ENCODE measurements at regions not wholly inside any gene's neighbourhood (a gene's known extent, or its start where the extent isn't known, plus 50 kb on each side); places are given as distances from the start of the nearest gene placed in this dataset.

GRCh38 chr12:82099216-82099615 is 259.0 kb downstream of the CCDC59 start:
- Histone ChIP-seq H3K27ac (no peak overlapping the region), H3K27me3 (no peaks in the 10 kb centered on the region), H3K4me1 (replicated peaks in 1 of 2) (no peaks in the 10 kb centered on the region), H3K4me3 (no peak overlapping the region), H3K36me3 (replicated peaks in 1 of 2) (no peaks in the 10 kb centered on the region), H3K9me3 (replicated peaks in 1 of 3) (no peaks in the 10 kb centered on the region)
- intact Hi-C loops (cut with DNase I), result no loop called here
- TF ChIP-seq CTCF (IDR thresholded peaks at IDR 0.05) (no peak), POLR2A (IDR thresholded peaks at IDR 0.05) (no peak)
- no peak for DNase-seq

- no peaks in the 10 kb centered on the region for H3K9me3 ChIP-seq (replicated peaks in 1 of 3)
- H3K27me3 ChIP-seq, result no peaks in the 10 kb centered on the region
- DNase-seq, result no peak
- H3K27ac ChIP-seq, result no peak overlapping the region
- no peak for TF ChIP-seq POLR2A (IDR thresholded peaks at IDR 0.05)
- TF ChIP-seq CTCF (IDR thresholded peaks at IDR 0.05), result no peak
- no peak overlapping the region for H3K4me3 ChIP-seq
- WGBS, 4 donors, result 17 to 26% (median 25%) methylated on average over 1 of the region's 1 CpG
- H3K36me3 ChIP-seq (replicated peaks in 1 of 2), result no peaks in the 10 kb centered on the region
- intact Hi-C loops (cut with DNase I), result no loop called here
- H3K4me1 ChIP-seq (replicated peaks in 1 of 2), result no peaks in the 10 kb centered on the region
Observed at GRCh38 chr12:82097877-82098276, 260.3 kb downstream of the CCDC59 start.

- Histone ChIP-seq H3K4me1 (replicated peaks in 1 of 2) (no peaks in the 10 kb centered on the region), H3K9me3 (replicated peaks in 1 of 3) (no peaks in the 10 kb centered on the region), H3K27me3 (no peaks in the 10 kb centered on the region), H3K36me3 (replicated peaks in 1 of 2) (no peaks in the 10 kb centered on the region), H3K4me3 (no peak overlapping the region), H3K27ac (no peak overlapping the region)
- intact Hi-C loops (cut with DNase I), result no loop called here
- 33 to 84% (median 82%) methylated on average over 1 of the region's 1 CpG for WGBS, 4 donors
- no peak for DNase-seq
- TF ChIP-seq POLR2A (IDR thresholded peaks at IDR 0.05), result no peak
Observed at GRCh38 chr12:82097438-82097837, 260.7 kb downstream of the CCDC59 start.

- no peaks in the 10 kb centered on the region for H3K27me3 ChIP-seq
- WGBS, 4 donors, result 73 to 89% (median 84%) methylated on average over 1 of the region's 1 CpG
- H3K4me3 ChIP-seq, result no peak overlapping the region
- no peak for DNase-seq
- H3K4me1 ChIP-seq (replicated peaks in 1 of 2), result no peaks in the 10 kb centered on the region
- intact Hi-C loops (cut with DNase I), result no loop called here
- no peaks in the 10 kb centered on the region for H3K36me3 ChIP-seq (replicated peaks in 1 of 2)
- H3K9me3 ChIP-seq (replicated peaks in 1 of 3), result no peaks in the 10 kb centered on the region
- no peak for TF ChIP-seq POLR2A (IDR thresholded peaks at IDR 0.05)
- TF ChIP-seq CTCF (IDR thresholded peaks at IDR 0.05), result no peak
- H3K27ac ChIP-seq, result no peak overlapping the region
Observed at GRCh38 chr12:82090165-82090564, 268.0 kb downstream of the CCDC59 start.

GRCh38 chr12:82089369-82090121 is 268.6 kb downstream of the CCDC59 start:
- Histone ChIP-seq H3K36me3 (replicated peaks in 1 of 2) (no peaks in the 10 kb centered on the region), H3K27ac (no peak overlapping the region), H3K4me1 (replicated peaks in 1 of 2) (no peaks in the 10 kb centered on the region), H3K4me3 (no peak overlapping the region), H3K9me3 (replicated peaks in 1 of 3) (peaks cover 0 to 3% (median 2%) of the 10 kb centered on the region in 3 donors), H3K27me3 (no peaks in the 10 kb centered on the region)
- DNase-seq, result no peak
- TF ChIP-seq POLR2A (IDR thresholded peaks at IDR 0.05) (no peak), CTCF (IDR thresholded peaks at IDR 0.05) (no peak)
- intact Hi-C loops (cut with DNase I), result no loop called here
- 67 to 78% (median 73%) methylated on average over 7 of the region's 7 CpGs for WGBS, 4 donors

Measured in adrenal gland (tissue), 9 donors.